ENCODE measurements at regions not wholly inside any gene's neighbourhood (a gene's known extent, or its start where the extent isn't known, plus 50 kb on each side); places are given as distances from the start of the nearest gene placed in this dataset.

- peak; percentile 89 for DNase-seq
Measured at GRCh38 chr2:186919296-186919695, 70.3 kb upstream of the ZSWIM2 start.

- peak; percentile 1 for DNase-seq
Measured at GRCh38 chr2:186918495-186918894, 69.5 kb upstream of the ZSWIM2 start.

GRCh38 chr2:186917866-186918265 is 68.9 kb upstream of the ZSWIM2 start:
- DNase-seq = no peak

DNA sequence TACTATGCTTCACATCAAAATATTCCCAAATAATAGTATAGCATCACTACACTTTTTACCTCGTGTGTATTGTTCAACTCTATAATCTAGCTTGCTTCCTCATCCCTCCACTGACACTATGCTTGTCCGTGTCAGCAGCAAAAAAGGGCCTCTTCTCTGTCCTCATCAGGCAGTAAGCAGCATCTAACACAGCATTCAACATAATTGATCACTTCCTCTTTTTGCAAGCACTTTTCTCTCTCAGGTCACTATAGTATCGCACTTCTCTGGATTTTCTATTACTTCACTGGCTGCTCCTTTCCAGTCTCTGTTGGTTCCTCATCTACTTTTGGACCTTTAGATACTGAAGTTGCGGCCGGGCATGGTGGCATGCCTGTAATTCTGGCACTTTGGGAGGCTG is 64.9 kb upstream of the ZSWIM2 start:
- DNase-seq = no peak

DNA sequence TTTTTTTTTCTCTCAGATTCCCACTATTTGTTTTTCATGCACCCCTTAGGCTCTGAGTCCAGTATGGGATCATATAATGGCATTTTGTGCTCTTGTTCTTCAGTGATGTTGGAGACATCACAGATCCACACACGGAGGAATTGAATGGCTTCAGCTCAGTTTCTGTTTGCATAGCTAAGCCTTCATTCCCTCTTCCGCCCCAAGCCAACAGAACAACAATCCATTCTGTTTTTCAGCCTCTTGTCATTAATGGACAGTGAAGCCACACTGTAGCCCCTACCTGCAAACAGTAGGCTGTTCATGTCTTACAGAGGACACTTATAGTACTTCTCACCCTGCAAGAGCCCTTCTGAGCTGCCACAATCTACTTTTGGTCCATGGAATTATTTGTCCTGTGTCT is 64.0 kb upstream of the ZSWIM2 start:
- DNase-seq = no peak

GRCh38 chr2:186911551-186912085 is 62.6 kb upstream of the ZSWIM2 start:
- no peak for DNase-seq

GRCh38 chr2:186910996-186911395 is 62.0 kb upstream of the ZSWIM2 start:
- DNase-seq = no peak

GRCh38 chr2:186909095-186909494 is 60.1 kb upstream of the ZSWIM2 start:
- DNase-seq = no peak

- DNase-seq = no peak
Measured at GRCh38 chr2:186907897-186908296, 58.9 kb upstream of the ZSWIM2 start.

DNA sequence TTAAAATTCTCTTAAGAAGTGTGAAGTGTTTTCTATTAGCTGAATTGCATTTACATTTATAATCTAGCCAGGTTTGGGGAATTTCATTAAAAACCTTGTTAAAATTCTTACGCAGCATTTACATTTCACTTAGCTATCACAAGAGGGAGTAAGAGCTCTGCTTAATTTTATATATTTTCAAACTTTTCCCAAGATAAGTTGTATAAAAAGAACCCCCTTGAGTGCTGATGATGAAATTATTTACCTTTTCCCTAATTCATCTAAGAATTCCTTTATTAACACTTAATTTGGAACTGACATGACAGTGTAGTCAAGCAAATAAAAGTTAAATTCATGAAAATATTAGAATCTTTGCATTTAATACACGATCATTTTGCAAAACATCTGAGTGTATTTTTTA is 54.2 kb upstream of the ZSWIM2 start:
- DNase-seq = peak; percentile 24

All from fibroblast of upper back skin (primary cell).